ENCODE measurements at regions not wholly inside any gene's neighbourhood (a gene's known extent, or its start where the extent isn't known, plus 50 kb on each side); places are given as distances from the start of the nearest gene placed in this dataset.

DNA sequence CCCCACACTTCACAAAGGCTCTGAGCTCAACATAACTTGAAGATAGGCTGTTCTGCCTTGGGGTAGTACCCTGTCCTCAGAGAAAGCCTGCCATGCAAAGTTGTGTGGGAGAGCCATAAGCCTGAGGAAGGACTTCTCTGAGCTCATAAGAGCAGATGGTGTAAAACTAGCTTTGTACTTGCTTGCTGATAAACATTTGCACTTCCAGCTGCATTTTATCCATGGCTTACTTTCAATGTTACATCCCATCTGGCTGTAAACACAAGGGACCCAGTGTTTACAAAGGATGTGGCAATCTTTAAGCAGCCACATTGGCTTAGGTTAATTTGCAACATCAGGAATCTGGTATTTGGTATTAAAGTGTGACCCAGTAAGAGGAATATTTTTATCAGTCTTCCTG lies 258.1 kb downstream of the IPO8 start:
- DNase-seq (ENCODE audit: low spot score) = no peak

DNA sequence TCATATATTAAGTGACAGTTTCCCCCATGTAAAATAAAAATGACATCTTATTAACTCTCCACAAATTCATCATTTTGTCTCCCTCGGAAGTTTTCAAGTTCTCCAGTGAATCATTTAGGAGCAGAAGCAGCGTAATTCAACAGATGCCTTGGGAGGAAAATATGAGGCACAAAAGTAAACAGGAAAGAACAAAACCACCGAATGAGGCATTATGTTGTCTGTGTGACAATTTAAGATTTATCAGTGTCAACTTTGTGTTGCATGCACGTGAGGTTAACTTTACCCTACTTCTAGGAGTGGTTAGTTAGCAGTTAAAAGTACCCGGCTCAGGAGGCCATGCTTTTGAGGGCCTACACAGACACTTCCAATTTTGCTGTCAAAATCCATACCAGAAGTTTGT lies 258.6 kb downstream of the IPO8 start:
- no peak for DNase-seq (ENCODE audit: low spot score)

DNA sequence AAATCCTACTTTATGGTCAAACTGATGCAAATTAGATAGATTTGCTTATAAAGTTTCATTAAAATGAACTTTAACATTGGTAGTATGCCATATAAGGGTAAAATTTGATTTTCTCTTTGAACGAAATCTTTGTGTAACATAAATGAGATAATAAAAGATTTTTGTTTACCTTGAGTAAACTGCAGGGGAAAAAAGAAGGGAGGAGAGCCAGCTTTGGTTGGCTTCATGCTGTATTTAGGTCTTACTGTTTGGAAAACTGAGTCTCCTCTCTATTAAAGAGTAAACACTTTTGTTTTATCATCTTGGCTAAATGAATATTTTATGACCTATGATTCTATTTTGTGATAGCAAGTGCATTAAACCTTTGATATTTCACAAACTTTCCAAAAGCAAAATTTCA lies 267.6 kb downstream of the IPO8 start:
- DNase-seq (ENCODE audit: low spot score) = no peak

- no peak for DNase-seq (ENCODE audit: low spot score)
Observed at GRCh38 chr12:30427555-30427954, 268.1 kb downstream of the IPO8 start.

DNA sequence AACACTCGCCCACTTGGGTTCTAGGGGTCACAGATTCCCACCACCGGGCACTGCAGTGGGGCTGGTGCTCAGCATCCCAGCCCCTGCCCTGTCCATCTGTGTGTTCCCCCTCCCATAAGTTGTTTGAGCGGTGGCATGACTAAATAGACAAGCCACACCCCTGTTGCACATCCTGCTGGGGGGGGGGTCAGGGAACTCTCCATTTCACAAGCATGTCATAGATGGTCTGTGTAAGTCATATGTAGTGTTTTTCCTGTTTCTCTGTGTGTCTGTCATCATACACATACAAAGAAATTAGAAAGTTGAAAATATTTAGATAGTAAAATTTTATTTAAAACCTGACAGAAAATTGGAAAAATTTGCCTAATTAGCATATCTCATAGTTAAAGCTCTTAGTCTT lies 270.2 kb downstream of the IPO8 start:
- no peak for DNase-seq (ENCODE audit: low spot score)

DNA sequence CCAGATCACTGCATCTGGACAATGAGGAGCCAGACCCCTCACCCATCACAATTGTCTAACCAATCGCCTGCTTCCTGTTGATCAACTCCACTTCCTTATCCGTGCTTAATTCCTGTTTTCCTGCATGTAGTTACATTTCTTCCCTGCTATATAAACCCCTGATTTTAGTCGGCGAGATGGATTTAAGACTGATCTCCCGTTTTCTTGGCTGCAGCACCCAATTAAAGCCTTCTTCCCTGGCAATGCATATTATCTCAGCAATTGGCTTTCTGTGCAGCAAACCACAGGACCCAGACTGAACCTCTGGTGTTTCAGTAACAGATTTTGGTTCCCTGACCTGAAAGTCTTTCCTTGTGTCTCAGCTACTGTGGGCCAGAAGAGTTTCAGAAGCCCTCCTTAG lies 272.3 kb downstream of the IPO8 start:
- DNase-seq (ENCODE audit: low spot score) = no peak

DNA sequence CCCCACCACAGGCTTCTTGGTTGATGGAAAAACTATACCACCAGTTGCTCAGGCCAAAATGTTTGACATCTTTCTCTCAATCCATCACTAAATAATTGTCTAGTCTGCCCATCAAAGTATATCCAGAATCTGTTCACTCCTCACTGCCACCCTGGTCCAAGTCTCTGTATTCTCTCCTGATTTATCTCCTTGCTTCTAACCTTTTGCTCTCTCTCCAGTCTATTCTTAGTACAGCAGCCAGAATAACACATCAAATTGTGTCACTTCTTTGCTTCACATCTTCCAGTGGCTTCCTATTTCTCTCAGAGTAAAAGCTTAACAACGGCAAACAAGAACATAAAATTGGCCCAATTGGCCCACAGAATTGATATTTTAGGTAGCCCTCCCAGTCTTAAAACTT lies 272.8 kb downstream of the IPO8 start:
- no peak for DNase-seq (ENCODE audit: low spot score)

GRCh38 chr12:30420561-30420960 lies 275.1 kb downstream of the IPO8 start:
- no peak for DNase-seq (ENCODE audit: low spot score)

DNA sequence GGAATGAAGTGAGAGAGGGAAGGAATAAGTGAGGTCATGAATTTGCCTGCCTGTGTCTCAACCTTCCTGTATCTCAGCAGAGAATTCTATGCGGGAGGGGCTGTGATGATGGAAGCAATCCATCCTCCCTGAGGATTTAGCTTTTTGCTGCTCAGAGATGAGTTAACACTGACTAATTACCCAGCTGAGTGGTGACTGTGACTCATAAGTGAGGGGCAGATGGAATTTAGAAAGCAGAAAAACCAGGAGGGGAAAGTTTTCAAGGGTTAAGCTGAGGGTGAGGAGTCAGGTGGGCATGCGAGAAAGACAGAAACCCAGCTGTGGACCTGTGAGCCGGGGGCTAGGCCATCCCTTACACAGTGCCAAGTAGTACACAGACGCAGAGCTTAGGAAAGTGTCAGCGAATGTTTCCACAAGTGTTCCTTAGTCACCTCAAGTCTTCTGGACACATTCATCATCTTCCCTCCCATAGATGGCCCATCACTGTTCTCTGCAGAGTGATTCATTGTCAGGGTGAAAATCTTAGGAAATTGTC lies 277.9 kb downstream of the IPO8 start:
- no peak for DNase-seq (ENCODE audit: low spot score)

GRCh38 chr12:30416631-30417030 lies 279.0 kb downstream of the IPO8 start:
- DNase-seq (ENCODE audit: low spot score) = no peak

GRCh38 chr12:30415777-30416176 lies 279.9 kb downstream of the IPO8 start:
- no peak for DNase-seq (ENCODE audit: low spot score)

GRCh38 chr12:30414507-30414906 lies 281.2 kb downstream of the IPO8 start:
- no peak for DNase-seq (ENCODE audit: low spot score)

- DNase-seq (ENCODE audit: low spot score) = no peak
Observed at GRCh38 chr12:30400349-30400748, 295.3 kb downstream of the IPO8 start.

DNA sequence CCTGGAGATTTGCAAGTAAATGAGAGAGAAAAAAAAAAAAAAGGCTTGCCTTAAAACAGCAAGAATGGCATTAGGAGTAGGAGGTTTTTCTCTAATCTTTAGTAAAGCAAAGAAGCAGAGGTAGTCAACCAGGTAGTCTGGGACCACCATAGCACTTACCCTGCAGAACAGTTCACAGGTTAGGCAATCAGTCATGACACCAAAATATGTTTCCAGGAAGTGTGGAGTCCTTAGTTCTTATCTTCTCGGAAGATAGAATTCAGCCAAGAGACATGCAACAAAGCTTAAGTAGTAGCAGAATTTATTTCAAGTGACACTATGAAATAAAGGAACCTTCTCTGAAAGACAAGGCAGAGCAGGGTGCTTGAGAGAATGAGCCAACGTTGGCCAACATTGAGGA lies 295.8 kb downstream of the IPO8 start:
- DNase-seq (ENCODE audit: low spot score) = no peak

- DNase-seq (ENCODE audit: low spot score) = no peak
Observed at GRCh38 chr12:30396576-30396975, 299.1 kb downstream of the IPO8 start.

- DNase-seq (ENCODE audit: low spot score) = no peak
Observed at GRCh38 chr12:30395190-30395589, 300.5 kb downstream of the IPO8 start.

DNA sequence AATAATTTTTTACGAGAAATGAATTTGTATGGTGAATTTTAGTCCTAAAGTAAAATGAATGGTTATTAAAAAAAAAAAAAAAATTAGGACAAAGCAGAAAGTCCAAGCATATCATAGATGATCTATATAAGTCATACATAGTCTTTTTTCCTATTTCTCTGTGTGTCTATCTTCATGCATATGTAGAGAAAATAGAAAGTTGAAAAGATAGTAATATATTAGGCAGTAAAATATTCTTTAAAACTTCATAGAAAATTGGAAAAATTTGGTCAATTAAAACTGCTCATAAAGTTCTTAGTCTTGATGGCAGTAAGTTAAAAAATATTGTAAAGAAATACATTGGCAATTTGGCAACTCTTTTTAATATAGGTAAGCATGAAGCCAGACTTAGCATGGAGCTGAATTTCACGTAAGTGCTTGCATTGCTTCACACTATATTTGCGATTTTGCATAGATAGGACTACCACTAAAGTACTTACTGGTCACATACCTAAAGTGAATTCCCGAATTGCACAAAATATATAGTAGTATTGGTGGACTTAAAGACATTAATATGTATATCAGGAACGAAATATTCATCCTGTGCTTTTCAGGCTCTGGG lies 303.8 kb downstream of the IPO8 start:
- DNase-seq (ENCODE audit: low spot score) = no peak

GRCh38 chr12:30385706-30386105 lies 310.0 kb downstream of the IPO8 start:
- DNase-seq (ENCODE audit: low spot score) = no peak

GRCh38 chr12:30384976-30385375 lies 310.7 kb downstream of the IPO8 start:
- DNase-seq (ENCODE audit: low spot score) = no peak

DNA sequence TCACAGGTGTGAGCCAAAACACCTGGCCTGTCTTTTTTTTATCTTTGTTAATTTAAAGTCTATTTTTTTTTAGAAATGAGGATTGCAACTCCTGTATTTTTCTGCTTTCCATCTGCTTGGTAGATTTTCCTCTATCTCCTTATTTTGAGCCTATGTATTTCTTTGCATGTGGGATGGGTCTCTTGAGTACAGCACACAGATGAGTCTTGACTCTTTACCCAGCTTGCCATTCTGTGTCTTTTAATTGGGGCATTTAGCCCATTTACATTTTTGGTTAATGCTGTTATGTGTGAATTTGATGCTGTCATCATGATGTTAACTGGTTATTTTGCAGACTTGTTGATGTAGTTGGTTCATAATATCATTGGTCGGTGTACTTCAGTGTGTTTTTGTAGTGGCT lies 317.4 kb downstream of the IPO8 start:
- DNase-seq (ENCODE audit: low spot score) = no peak

- no peak for DNase-seq (ENCODE audit: low spot score)
Observed at GRCh38 chr12:30364822-30365221, 330.8 kb downstream of the IPO8 start.

GRCh38 chr12:30361145-30361544 lies 334.5 kb downstream of the IPO8 start:
- DNase-seq (ENCODE audit: low spot score) = no peak

GRCh38 chr12:30358671-30359070 lies 337.0 kb downstream of the IPO8 start:
- DNase-seq (ENCODE audit: low spot score) = no peak

DNA sequence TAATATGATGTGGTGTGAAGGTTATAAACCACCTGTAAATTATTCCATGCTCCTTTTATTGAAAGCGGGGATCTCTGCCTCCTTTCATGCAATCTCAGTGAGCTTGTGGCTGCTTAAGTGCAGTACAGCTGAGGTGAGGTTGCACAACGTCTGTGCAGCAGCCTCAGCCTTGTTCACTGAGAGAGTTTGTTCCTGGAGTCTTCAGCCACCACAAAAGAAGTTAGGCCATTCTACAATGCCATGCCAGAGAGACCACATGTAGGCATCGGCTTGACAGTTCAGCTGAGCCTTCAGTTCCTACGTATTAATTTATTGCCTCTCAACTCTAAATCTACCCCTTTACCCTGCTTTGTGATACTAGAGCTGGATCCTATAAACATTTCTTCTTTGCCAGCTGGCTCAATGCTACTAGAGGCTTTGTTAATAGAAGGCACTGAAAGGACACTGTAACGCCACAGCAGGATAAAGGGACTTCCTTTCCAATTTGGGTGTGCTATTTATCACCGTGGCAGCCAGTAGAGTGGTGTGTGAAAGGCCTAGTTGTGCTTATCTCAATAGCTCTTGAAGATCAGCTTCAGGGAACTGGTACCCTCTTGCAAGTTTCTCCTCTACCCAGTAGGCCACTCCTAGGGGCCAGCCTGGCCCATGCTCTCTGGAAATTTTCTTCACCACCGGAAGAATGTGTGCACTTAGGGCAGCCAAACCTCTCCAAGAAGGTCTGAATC lies 337.7 kb downstream of the IPO8 start:
- DNase-seq (ENCODE audit: low spot score) = no peak
